ENCODE measurements at regions not wholly inside any gene's neighbourhood (a gene's known extent, or its start where the extent isn't known, plus 50 kb on each side); places are given as distances from the start of the nearest gene placed in this dataset.
"Not testable (repeated sequence)": the region's sequence is repeated elsewhere in the genome, so short reads cannot be mapped to it uniquely, and the experiment has no call there.

DNA sequence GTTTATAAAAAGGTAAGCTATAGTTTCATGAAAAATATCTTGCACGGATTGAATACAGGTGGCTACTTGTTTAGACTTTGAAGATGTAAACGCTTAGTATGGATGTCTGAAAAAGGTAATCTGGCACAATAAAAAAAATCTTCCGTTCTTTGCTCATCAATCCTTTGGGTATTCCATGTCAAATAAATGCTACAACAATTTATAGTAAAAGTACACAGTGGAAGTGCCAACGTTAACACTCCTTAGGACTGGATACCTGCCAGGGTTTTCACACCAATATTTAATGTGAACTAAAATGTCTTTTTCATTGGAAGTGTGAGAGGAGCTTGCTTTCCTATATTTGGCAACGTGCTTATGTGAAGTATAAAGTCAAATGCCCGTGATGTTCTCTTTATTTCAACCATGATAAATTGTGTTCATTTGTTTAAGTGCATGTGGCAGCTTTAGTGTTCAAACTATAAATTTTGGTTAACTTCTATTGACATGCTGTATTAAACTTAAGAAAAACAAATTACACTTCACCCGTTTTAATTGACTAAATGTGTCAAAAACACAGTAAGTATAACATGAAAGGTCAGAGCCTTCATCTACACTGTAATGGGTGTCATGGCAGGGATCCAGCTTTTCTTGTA is 121.7 kb upstream of the HAND2 start:
- DNase-seq (ENCODE audit: low read depth in 2 of 3, low spot score in 1 of 3), result no peak

- DNase-seq (ENCODE audit: low read depth in 2 of 3, low spot score in 1 of 3), result no peak
Measured at GRCh38 chr4:173647902-173648301, 117.9 kb upstream of the HAND2 start.

GRCh38 chr4:173642509-173642908 is 112.5 kb upstream of the HAND2 start:
- DNase-seq (ENCODE audit: low read depth in 2 of 3, low spot score in 1 of 3), result no peak

DNA sequence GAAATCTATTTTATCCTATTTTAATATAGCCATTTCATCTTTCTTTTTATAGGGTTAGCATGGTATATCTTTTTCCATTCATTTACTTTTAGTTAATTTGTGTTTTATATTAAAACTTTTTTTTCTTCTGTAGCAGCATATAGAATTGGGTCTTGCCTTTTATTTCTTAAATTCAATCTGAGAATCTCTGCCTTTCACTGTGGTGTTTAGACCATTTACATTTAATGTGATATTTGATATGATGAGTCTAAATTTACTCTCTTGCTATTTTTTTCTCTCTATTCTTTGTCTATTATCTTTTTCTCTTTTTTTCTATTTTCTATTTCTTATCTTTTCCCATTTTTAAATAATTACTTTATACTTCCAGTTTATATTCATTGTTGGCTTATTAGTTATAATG is 105.4 kb upstream of the HAND2 start:
- DNase-seq (ENCODE audit: low read depth in 2 of 3, low spot score in 1 of 3), result no peak

- no peak for DNase-seq (ENCODE audit: low read depth in 2 of 3, low spot score in 1 of 3)
Measured at GRCh38 chr4:173626277-173626676, 96.2 kb upstream of the HAND2 start.

GRCh38 chr4:173618648-173619047 is 88.6 kb upstream of the HAND2 start:
- not testable (repeated sequence) for DNase-seq (ENCODE audit: low read depth in 2 of 3, low spot score in 1 of 3)

DNA sequence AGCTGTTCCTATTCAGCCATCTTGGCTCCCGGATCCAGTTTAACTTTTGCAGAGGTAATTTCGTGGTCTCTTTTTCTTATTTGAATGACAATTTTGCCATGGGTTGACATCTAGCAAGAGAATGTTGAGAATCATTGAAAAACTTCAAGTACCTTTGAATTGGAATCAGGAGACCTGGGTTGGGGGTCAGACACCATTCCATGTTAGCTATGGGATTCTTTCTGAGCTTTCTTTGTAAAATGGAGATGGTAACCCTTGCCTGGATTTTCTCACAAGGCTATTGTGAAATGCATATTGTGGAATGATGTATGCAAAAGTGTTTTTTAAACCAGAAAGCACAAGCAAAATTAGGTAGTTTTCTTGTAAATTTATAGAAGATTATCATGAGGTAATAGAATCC is 79.1 kb upstream of the HAND2 start:
- DNase-seq (ENCODE audit: low read depth in 2 of 3, low spot score in 1 of 3), result no peak

- DNase-seq (ENCODE audit: low read depth in 2 of 3, low spot score in 1 of 3), result not testable (repeated sequence)
Measured at GRCh38 chr4:173608632-173609031, 78.6 kb upstream of the HAND2 start.

- no peak for DNase-seq (ENCODE audit: low read depth in 2 of 3, low spot score in 1 of 3)
Measured at GRCh38 chr4:173591760-173592159, 61.7 kb upstream of the HAND2 start.

DNA sequence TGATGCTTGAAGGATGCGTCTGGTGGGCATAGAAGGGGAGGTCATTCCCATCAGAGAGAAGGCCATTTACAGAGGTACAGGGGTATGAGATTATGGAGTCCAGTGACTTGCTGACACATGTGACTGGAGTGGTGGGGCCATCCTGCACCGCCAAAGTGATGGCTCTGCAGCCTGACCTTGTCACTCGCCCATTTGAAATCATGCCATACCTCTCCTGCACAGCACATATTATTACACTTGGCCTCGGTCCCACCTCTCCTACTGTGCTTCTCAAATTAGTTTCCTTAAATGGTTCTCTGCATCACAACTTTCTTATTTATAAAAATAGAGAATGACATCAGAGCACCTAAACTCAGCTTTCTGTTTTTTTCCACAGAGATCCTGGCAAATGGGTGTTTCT is 60.7 kb upstream of the HAND2 start:
- no peak for DNase-seq (ENCODE audit: low read depth in 2 of 3, low spot score in 1 of 3)

GRCh38 chr4:173585876-173586572 is 56.0 kb upstream of the HAND2 start:
- no peak for DNase-seq (ENCODE audit: low read depth in 2 of 3, low spot score in 1 of 3)

DNA sequence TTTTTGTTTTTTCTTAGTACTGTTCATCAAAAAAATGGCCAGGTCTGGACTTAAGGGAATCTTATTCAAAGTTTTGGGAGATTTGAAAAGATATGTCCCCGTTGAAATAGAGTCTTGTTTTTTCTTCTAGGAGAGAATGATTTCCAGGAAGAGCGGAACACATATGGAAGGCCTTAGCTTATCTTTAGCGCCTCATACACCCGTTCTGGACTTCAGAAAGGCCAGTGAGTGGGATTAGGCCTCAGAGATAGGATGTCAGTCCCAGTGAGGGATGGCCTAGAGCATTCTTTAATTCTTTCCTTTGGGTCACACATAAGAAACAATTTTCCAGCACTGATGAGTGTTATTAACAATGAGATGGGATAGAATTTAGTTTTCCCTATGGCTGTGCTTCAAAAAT is 54.5 kb upstream of the HAND2 start:
- DNase-seq (ENCODE audit: low read depth in 2 of 3, low spot score in 1 of 3), result no peak

All from stimulated activated CD4-positive, alpha-beta T cell treated with anti-CD3 and anti-CD28 coated beads, Interleukin-12 subunit alpha, Interleukin-12 subunit beta, amount 100 ng/mL, for 48 hours (primary cell).